ENCODE measurements at regions not wholly inside any gene's neighbourhood (a gene's known extent, or its start where the extent isn't known, plus 50 kb on each side); places are given as distances from the start of the nearest gene placed in this dataset.

GRCh38 chr1:109826446-109826845, 62.7 kb upstream of the EPS8L3 start:
- no peak for DNase-seq

DNA sequence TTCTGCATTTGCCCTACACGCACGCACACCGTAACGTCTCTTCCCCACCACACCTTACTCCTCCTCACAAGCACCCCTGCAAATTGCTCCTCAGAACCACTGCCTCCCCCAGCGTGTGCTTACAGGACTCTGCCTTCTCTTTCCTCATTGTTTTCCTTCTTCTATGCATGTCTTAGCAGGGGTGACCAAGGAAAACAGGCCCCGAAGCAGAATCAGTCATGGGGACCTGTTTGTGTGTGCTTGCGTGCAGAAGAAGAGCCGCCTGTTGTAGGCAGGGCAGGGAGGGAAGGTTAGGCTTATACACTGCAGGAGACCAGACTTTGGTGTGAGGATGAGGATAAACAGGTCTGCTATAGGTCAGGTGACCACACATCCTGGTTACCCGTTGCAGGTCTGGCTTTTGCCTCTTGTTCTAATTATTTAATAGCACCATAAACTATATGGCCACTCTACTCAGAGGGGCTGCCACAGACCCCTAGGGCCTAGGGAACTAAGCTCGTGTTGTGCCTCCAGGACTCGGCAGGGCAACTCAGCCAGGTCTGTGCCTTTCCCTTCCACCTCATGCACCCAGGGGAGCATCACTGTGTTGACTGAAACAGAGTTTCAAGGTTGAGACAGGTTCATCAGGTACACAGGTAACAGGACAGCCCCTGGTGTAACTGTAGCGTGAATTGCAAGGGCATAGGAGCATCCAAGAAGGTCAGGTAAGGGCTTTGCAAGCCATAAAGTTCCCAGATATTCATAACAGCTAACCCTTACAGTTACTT, 60.8 kb upstream of the EPS8L3 start:
- DNase-seq = no peak

DNA sequence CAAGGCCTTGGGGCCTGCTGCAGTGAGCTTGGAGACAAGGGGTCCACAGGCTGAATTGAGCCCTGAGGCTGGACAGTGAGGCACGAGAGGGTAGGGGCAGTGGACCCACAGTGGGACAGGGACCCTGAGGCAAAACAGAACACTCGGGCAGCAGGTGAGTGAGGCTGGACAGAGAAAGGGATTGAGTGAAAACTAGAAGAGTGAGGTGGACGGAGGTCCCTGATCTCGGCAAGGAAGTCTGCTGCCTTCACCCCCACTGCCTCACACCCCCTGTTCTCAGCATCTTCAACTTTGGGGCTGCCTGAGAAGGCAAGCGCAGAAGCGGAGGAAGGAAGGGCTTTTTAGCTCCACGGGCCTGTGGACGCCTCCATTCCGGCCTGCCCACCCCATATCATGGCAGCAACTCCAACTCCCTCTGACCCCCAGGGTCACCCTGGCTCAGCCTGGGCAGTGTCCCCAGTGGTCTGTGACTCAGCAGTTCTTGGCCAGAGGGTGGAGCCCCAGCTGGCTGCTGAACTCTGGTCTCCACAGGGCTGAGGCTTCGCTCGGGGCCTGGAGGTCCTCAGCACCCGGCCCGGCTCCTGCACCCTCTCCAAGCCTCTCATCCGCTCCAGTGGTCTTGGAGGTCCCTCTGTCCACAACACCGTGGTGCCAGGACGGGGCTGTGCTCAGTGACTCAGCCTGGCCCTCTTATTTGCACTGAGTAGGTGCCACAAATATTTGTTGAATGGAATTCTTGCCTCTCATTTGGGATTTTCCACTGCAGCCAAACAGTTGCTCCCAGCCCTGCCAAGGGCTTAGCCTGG, 60.0 kb upstream of the EPS8L3 start:
- no peak for DNase-seq

DNA sequence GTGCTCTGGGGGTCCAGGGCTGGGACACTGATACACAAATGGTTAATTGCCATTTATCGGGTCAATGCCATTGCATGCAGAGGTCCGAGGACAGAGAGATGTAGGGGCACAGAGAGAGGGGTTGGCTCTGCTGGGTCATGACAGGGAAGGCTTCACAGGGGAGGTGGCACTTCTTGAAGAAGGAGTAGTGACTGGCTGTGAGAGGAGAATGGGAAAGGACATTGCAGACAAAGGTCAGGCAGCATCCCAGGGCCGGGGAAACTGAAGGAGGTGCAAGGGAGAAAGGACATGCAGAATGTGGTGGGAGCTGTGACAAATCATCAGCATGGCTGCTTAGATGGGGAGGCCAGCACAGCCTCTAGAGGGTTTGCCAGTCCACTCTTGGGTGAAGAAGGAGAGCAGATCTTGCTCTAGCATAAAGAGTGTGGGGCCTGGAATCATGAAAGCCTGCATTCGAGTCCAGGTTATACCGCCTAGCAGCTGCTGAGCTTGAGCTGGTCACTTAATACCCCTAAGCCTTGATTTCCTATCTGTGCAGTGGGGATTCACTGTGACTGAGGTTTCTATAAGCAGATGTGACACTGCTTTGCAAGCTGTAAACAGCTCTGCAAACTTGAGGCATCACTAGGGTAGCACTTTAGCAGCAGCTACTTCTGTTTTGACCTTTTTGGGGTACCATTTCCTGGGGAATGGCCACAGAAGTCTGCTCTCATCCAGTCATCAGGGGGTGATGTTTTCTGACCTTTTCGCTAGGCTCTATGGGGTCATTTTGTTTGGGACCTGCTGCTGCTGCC, 59.2 kb upstream of the EPS8L3 start:
- DNase-seq = no peak

DNA sequence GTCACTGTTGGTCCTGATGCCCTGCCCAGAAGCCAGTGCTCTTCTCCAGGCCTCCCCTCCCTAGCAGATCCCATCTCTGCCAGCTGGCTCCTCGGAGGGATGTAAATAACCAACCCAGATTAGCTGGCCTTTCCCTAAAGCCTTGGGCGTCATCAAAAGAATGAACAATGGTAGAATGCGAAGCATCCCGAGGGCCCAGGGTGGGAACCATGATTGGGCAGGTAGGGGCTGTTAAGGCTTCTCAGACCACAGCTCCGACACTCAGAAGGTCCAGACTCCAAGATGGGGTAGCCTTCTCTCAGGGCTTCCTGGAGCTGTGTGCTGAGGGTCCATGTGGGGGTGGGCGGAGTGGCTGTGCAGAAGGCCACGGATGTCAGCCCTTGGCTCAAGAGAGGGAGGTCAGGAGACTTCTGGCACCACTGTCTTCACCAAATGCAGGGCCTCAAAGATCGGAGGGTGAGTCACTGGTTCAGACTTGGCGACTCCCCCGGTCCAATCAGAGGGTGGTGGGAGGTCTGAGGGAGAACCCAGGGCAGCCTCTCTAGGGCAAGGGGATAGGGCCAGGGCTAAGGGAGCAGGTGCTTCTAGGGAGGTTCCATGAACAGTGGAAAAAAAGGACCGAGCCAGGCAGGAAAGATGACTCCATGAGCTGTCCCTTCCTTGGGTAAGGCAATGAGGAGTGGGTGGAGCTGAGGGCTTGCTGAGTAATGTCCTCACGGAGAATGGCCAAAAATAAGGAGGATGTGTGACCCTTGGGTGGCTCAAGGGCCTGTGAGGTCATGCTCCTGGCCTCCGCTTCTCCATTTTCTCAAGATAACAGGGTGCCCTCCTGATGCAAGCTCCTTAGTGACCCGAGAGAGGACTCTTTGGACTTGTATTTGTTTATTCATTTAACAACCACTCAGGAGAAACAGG, 58.4 kb upstream of the EPS8L3 start:
- no peak for DNase-seq

GRCh38 chr1:109821221-109821669, 57.5 kb upstream of the EPS8L3 start:
- DNase-seq = peak; percentile 82

- no peak for DNase-seq
Observed at GRCh38 chr1:109819906-109820305, 56.2 kb upstream of the EPS8L3 start.

DNA sequence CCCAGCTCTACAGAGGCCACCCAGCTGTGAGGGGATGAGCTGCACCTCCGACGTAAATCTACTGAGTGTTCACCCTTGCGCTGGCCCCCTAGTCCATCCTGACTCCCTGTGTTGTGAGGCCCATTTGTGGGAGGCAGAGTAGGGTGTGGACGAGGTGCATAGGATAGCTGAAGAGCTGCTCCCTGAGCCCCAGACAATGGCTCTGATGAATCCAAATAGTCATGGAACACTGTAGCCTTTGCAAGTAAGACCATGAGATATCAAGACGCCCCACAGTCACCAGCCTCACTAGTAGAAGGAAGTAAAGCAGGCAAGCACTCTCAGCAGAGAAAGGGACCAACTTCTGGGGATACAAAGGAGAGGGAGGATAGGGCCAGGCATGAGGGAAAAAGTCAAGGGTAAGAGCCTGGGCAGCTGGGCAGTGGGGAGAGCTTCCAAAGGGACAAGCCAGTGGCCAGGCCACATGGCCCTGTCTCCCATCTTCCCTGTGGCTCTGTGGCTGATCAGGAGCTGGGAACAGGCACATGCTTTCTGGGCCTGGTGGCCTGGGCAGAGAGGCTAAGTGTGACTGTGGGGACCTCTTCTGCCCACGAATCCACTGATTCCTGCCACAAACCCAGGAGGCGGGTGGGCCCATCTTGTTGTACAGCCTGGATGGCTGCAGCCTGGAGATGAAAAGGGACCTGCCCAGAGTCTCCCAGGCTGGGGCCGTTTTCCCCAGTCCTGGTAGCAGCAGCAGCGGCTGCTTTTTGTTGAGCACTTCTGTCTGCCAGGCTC, 55.5 kb upstream of the EPS8L3 start:
- DNase-seq = no peak

GRCh38 chr1:109818271-109818987, 54.7 kb upstream of the EPS8L3 start:
- no peak for DNase-seq

- no peak for DNase-seq
Observed at GRCh38 chr1:109817881-109818270, 54.2 kb upstream of the EPS8L3 start.

DNA sequence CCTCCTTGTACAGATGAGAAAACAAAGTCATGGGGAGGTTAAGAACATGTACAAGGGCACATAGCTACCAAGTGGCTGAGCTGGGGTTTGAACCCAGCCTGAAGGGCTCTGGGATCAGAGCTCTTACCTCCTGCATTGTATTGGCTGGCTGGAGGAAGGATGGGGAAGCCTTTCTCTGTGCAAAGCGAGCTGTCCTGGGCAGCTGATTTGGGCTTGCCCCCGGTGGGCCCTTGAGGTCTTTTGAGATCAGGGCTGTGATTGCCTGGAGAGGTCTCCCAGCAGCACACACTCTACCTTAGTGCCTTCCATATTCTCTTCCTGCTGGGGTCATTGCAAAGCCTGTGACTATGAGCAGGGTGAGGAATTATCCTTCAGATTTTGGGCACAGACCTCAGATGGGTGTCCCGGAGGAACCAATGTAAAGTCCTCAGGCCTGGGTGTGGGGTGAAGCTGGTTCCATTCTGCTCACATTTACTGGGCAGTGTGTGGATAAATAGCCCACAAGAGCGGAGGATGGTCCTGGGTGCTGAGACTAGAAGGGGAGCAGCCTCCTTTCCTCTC, 53.3 kb upstream of the EPS8L3 start:
- no peak for DNase-seq

- DNase-seq = no peak
Observed at GRCh38 chr1:109816175-109816811, 52.6 kb upstream of the EPS8L3 start.

DNA sequence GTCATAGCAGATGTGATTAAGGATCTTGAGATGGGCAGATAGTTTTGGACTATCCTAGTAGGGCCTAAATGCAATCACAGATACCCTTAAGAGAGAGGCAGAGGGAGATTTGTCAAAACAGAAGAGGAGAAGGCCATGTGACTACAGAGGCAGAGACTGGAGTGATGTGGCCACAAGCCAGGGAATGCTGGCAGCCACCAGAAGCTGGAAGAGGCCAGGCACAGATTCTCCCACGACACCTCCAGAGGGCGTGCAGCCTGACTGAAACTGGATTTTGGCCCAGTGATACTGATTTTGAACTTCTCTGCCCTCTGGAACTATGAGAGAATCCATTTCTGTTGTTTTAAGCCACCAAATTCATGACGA, 52.1 kb upstream of the EPS8L3 start:
- no peak for DNase-seq

- DNase-seq = no peak
Observed at GRCh38 chr1:109814993-109815786, 51.5 kb upstream of the EPS8L3 start.

DNA sequence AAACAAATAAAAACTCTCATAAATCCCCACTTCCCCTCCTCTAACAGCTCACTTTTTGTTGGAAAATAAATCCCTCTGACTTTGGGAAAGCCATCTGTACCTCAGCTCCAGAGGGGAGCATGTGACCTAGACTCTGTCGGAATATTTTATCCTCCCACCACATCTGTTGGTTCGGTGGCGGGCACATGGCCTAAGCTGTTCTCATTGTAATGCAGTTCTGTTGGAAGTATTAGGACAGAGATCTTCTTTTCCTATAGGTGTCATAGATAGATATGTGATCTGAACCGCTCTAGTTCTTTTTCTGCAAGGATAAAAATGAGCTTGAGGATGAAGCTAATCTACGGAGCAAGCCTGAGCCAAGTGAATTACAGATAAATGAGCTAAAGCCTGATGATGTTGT, 50.5 kb upstream of the EPS8L3 start:
- no peak for DNase-seq
